Endodermal cell (in vitro differentiated cells): ENCODE measurements at regions not wholly inside any gene's neighbourhood (a gene's known extent, or its start where the extent isn't known, plus 50 kb on each side); places are given as distances from the start of the nearest gene placed in this dataset.

ENCODE experiments used
- DNase-seq: peaks from one replicate; pipeline ENCODE4 v3.0.0-alpha.2; 2017
- H3K27ac ChIP-seq: 2 replicates; pipeline ENCODE4 v1.5.1; 2013; ENCODE audit warnings: mild to moderate bottlenecking, low read depth, low read length, moderate library complexity
- H3K27me3 ChIP-seq: 2 replicates; pipeline ENCODE4 v1.6.1; 2013; ENCODE audit warnings: mild to moderate bottlenecking, low read length, moderate library complexity; ENCODE audit not compliant: insufficient read depth, control insufficient read depth, poor library complexity, severe bottlenecking
- H3K36me3 ChIP-seq: 2 replicates; pipeline ENCODE4 v1.7.0; 2013; ENCODE audit warnings: mild to moderate bottlenecking, low read length, moderate library complexity; ENCODE audit not compliant: control insufficient read depth, insufficient read depth
- H3K4me1 ChIP-seq: one replicate; pipeline ENCODE4 v1.7.0; 2013; ENCODE audit warnings: low read length; ENCODE audit not compliant: control insufficient read depth, insufficient read depth
- H3K4me3 ChIP-seq: 2 replicates; pipeline ENCODE4 v1.5.1; 2013; ENCODE audit warnings: mild to moderate bottlenecking, low read length, moderate library complexity
- H3K9ac ChIP-seq: 2 replicates; pipeline ENCODE4 v1.6.1; 2013; ENCODE audit warnings: mild to moderate bottlenecking, low read length, moderate library complexity; ENCODE audit not compliant: poor library complexity, severe bottlenecking; ENCODE audit errors: extremely low read depth
- H3K9me3 ChIP-seq: 2 replicates; pipeline ENCODE4 v1.6.1; 2013; ENCODE audit warnings: mild to moderate bottlenecking, low read length, moderate library complexity; ENCODE audit not compliant: control insufficient read depth
- H3K27ac Mint-ChIP-seq: 2 replicates; pipeline ENCODE4 v1.8.0; 2020; ENCODE audit warnings: mixed read lengths
- H3K27me3 Mint-ChIP-seq: 2 replicates; pipeline ENCODE4 v1.8.0; 2021; ENCODE audit warnings: mild to moderate bottlenecking, mixed read lengths; ENCODE audit not compliant: insufficient read depth
- H3K36me3 Mint-ChIP-seq: 2 replicates; pipeline ENCODE4 v1.8.0; 2020; ENCODE audit warnings: low read depth, mixed read lengths
- H3K4me1 Mint-ChIP-seq: 2 replicates; pipeline ENCODE4 v1.8.0; 2020; ENCODE audit warnings: mixed read lengths
- H3K4me3 Mint-ChIP-seq: 2 replicates; pipeline ENCODE4 v1.8.0; 2020; ENCODE audit warnings: mild to moderate bottlenecking, moderate library complexity, mixed read lengths
- H3K9me3 Mint-ChIP-seq: 2 replicates; pipeline ENCODE4 v1.8.0; 2020; ENCODE audit warnings: mild to moderate bottlenecking, mixed read lengths
- CTCF ChIP-seq: fragments of 200-600 bp; sonication (generic); conservative IDR thresholded peaks from 2 replicates; pipeline ENCODE4 v1.5.0; 2021; ENCODE audit warnings: antibody characterized with exemption, mild to moderate bottlenecking
- WGBS, 2 experiments: methylation state at CpG; one replicate each; pipeline versions ENCODE4 v1.1.5 to v1.1.7; 2013; ENCODE audit warnings: missing lambda C conversion rate in 2 of 2, mixed read lengths in 1 of 2; ENCODE audit not compliant: insufficient coverage in 1 of 2, insufficient read length in 1 of 2; 5-methylcytosine and 5-hydroxymethylcytosine counted together

GRCh38 chr12:30473274-30473673 is 222.4 kb downstream of the IPO8 start:
- Histone ChIP-seq H3K36me3 (no peaks in the 10 kb centered on the region), H3K9ac (no peak overlapping the region), H3K27ac (no peak overlapping the region), H3K4me3 (no peak overlapping the region), H3K9me3 (peaks cover 17% of the 10 kb centered on the region), H3K4me1 (no peaks in the 10 kb centered on the region), H3K27me3 (no peaks in the 10 kb centered on the region)
- H3K36me3 Mint-ChIP-seq: no peaks in the 10 kb centered on the region
- H3K4me3 Mint-ChIP-seq: no peak overlapping the region
- no peak for TF ChIP-seq CTCF
- H3K27ac Mint-ChIP-seq: no peak overlapping the region
- H3K27me3 Mint-ChIP-seq: no peaks in the 10 kb centered on the region
- H3K9me3 Mint-ChIP-seq: peaks cover 29% of the 10 kb centered on the region
- WGBS, 2 experiments: 44 to 47% methylated on average over 2 of the region's 2 CpGs
- H3K4me1 Mint-ChIP-seq: no peaks in the 10 kb centered on the region
- DNase-seq: no peak

GRCh38 chr12:30466093-30466585 is 229.5 kb downstream of the IPO8 start:
- Mint-ChIP-seq H3K4me3 (no peak overlapping the region), H3K27ac (no peak overlapping the region), H3K27me3 (no peaks in the 10 kb centered on the region), H3K4me1 (peaks cover 6% of the 10 kb centered on the region), H3K9me3 (peaks cover 20% of the 10 kb centered on the region), H3K36me3 (no peaks in the 10 kb centered on the region)
- H3K36me3 ChIP-seq: no peaks in the 10 kb centered on the region
- no peak overlapping the region for H3K4me3 ChIP-seq
- 86 to 96% methylated on average over 1 to 4 of the region's 4 CpGs for WGBS, 2 experiments
- H3K27ac ChIP-seq: no peak overlapping the region
- H3K9ac ChIP-seq: no peak overlapping the region
- H3K9me3 ChIP-seq: peaks cover 17% of the 10 kb centered on the region
- H3K4me1 ChIP-seq: no peaks in the 10 kb centered on the region
- TF ChIP-seq CTCF: no peak
- H3K27me3 ChIP-seq: no peaks in the 10 kb centered on the region
- DNase-seq: no peak

- TF ChIP-seq CTCF: no peak
- no peaks in the 10 kb centered on the region for H3K36me3 Mint-ChIP-seq
- Histone ChIP-seq H3K4me1 (no peaks in the 10 kb centered on the region), H3K9me3 (no peaks in the 10 kb centered on the region), H3K9ac (no peak overlapping the region), H3K27ac (no peak overlapping the region), H3K4me3 (no peak overlapping the region), H3K27me3 (no peaks in the 10 kb centered on the region), H3K36me3 (no peaks in the 10 kb centered on the region)
- H3K4me1 Mint-ChIP-seq: peaks cover 6% of the 10 kb centered on the region
- H3K4me3 Mint-ChIP-seq: no peak overlapping the region
- no peaks in the 10 kb centered on the region for H3K27me3 Mint-ChIP-seq
- 94 to 96% methylated on average over 2 of the region's 2 CpGs for WGBS, 2 experiments
- DNase-seq: no peak
- H3K9me3 Mint-ChIP-seq: peaks cover under 1% of the 10 kb centered on the region
- no peak overlapping the region for H3K27ac Mint-ChIP-seq
These were observed 232.0 kb downstream of the IPO8 start for GRCh38 chr12:30463636-30464035.
